ENCODE measurements at regions not wholly inside any gene's neighbourhood (a gene's known extent, or its start where the extent isn't known, plus 50 kb on each side); places are given as distances from the start of the nearest gene placed in this dataset.

DNA sequence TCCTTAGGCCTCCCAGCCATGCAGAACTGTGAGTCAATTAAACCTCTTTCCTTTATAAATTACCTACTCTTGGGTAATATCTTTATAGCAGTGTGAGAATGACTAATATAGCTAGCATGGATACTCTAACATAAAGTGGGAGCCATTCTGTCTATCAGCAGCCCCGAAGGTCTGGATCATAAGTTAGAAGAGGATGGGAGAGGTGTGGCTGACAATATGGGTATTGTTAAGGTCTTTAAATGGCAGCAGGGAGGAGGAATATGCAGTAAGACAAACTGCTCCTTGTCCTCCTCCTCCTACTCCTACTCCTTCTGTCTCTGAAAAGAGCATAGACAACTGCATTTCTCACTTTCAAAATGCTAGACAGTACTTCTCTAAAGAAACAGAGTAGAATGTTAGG is 214.0 kb upstream of the C1orf87 start:
- H3K36me3 ChIP-seq (ENCODE audit: insufficient read depth, insufficient read length, low read length): no peaks in the 10 kb centered on the region
- no peaks in the 10 kb centered on the region for H3K4me1 ChIP-seq (ENCODE audit: insufficient read depth, insufficient read length)
- no peak for DNase-seq (ENCODE audit: low read depth, low spot score)
- H3K27me3 ChIP-seq (ENCODE audit: insufficient read depth, insufficient read length): no peaks in the 10 kb centered on the region
- TF ChIP-seq ZNF274 (IDR thresholded peaks at IDR 0.05; ENCODE audit: low read depth, low read length) (no peak), SUZ12 (IDR thresholded peaks at IDR 0.05; ENCODE audit: extremely low read depth, insufficient read depth, insufficient read length) (no peak), YY1 (IDR thresholded peaks at IDR 0.05; ENCODE audit: insufficient read depth, insufficient read length) (no peak)
- H3K4me3 ChIP-seq (ENCODE audit: insufficient read length, low read depth): no peak overlapping the region
- H3K9ac ChIP-seq (ENCODE audit: insufficient read length, low read depth): no peak overlapping the region
- H3K9me3 ChIP-seq (ENCODE audit: insufficient read depth, low read length): no peaks in the 10 kb centered on the region

DNA sequence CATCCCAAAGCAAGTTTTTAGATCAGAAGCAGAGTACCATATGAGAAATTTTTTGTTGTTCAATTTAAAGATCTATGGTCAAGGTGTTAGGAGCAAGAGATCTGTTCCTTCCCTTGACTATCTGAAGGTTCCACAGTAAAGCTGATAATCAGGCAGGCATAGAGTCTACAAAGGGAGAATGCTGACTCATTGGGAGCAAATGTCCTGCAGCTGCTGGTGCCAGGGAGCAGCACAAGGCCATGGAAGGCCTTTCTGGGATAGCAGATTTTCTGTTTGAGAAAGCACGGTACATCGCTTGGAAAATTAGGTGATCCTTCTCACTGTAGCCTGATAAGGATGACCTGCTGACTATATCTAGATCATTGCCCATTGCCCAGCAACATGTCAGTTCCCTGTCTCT is 210.1 kb upstream of the C1orf87 start:
- no peaks in the 10 kb centered on the region for H3K4me1 ChIP-seq (ENCODE audit: insufficient read depth, insufficient read length)
- H3K4me3 ChIP-seq (ENCODE audit: insufficient read length, low read depth): no peak overlapping the region
- H3K27me3 ChIP-seq (ENCODE audit: insufficient read depth, insufficient read length): no peaks in the 10 kb centered on the region
- no peaks in the 10 kb centered on the region for H3K36me3 ChIP-seq (ENCODE audit: insufficient read depth, insufficient read length, low read length)
- no peak for TF ChIP-seq YY1 (IDR thresholded peaks at IDR 0.05; ENCODE audit: insufficient read depth, insufficient read length)
- H3K9me3 ChIP-seq (ENCODE audit: insufficient read depth, low read length): no peaks in the 10 kb centered on the region
- no peak for DNase-seq (ENCODE audit: low read depth, low spot score)
- no peak overlapping the region for H3K9ac ChIP-seq (ENCODE audit: insufficient read length, low read depth)

DNA sequence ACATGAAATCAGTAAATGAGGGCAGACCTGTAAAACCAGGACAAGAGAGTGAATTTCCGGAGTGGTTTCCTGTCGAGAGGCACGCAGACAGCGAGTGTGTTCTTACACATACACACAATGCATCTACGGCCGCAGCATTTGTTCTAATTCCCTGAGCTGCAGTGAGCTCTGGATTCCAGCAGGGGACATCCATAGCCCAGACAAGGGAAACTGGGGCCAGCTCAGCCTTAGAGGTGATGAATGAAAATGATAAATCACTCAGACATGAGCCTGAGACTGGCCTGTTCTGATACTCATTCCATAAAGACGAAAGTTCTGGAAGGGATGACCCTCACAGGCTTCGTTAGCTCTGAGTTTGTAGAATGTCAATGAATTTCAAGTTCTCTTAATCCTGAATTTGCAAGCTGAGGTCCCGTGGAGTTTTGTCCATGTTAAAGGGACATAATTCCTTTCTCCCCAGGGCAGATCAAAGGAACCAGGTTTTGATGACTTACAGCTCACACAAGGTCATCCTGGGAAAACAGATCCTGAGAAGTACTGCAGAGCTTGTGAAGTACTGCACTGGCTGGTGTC is 207.9 kb upstream of the C1orf87 start:
- no peaks in the 10 kb centered on the region for H3K9me3 ChIP-seq (ENCODE audit: insufficient read depth, low read length)
- no peaks in the 10 kb centered on the region for H3K4me1 ChIP-seq (ENCODE audit: insufficient read depth, insufficient read length)
- H3K4me3 ChIP-seq (ENCODE audit: insufficient read length, low read depth): no peak overlapping the region
- H3K36me3 ChIP-seq (ENCODE audit: insufficient read depth, insufficient read length, low read length): no peaks in the 10 kb centered on the region
- peak; percentile 78 for DNase-seq (ENCODE audit: low read depth, low spot score)
- H3K9ac ChIP-seq (ENCODE audit: insufficient read length, low read depth): no peak overlapping the region
- TF ChIP-seq SUZ12 (IDR thresholded peaks at IDR 0.05; ENCODE audit: extremely low read depth, insufficient read depth, insufficient read length) (no peak), YY1 (IDR thresholded peaks at IDR 0.05; ENCODE audit: insufficient read depth, insufficient read length) (no peak), ZNF274 (IDR thresholded peaks at IDR 0.05; ENCODE audit: low read depth, low read length) (no peak)
- no peaks in the 10 kb centered on the region for H3K27me3 ChIP-seq (ENCODE audit: insufficient read depth, insufficient read length)

DNA sequence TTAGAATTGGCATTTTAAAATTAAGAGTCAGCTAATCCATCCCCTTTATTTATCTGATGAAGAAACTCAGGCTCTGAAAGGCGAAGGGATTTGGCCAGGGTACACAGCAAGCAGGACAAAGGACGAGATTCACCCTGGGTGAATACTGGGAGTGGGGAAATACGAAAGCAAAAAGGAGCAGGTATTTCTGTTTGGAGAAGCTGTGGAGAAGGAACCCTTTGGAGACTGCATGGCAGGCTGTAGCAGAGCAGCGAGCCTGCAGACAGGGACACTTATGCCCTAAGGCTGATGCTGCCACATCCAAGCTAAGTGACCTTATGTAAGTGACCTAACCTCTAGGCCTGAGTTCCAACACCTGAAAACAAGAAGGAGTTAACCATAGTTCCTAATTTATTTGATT is 207.2 kb upstream of the C1orf87 start:
- TF ChIP-seq SUZ12 (IDR thresholded peaks at IDR 0.05; ENCODE audit: extremely low read depth, insufficient read depth, insufficient read length): no peak
- no peak for TF ChIP-seq YY1 (IDR thresholded peaks at IDR 0.05; ENCODE audit: insufficient read depth, insufficient read length)
- no peak for TF ChIP-seq ZNF274 (IDR thresholded peaks at IDR 0.05; ENCODE audit: low read depth, low read length)
- Histone ChIP-seq H3K9me3 (ENCODE audit: insufficient read depth, low read length) (no peaks in the 10 kb centered on the region), H3K4me1 (ENCODE audit: insufficient read depth, insufficient read length) (no peaks in the 10 kb centered on the region), H3K4me3 (ENCODE audit: insufficient read length, low read depth) (no peak overlapping the region), H3K9ac (ENCODE audit: insufficient read length, low read depth) (peak overlapping the region; percentile 0), H3K36me3 (ENCODE audit: insufficient read depth, insufficient read length, low read length) (no peaks in the 10 kb centered on the region), H3K27me3 (ENCODE audit: insufficient read depth, insufficient read length) (no peaks in the 10 kb centered on the region)
- no peak for DNase-seq (ENCODE audit: low read depth, low spot score)

DNA sequence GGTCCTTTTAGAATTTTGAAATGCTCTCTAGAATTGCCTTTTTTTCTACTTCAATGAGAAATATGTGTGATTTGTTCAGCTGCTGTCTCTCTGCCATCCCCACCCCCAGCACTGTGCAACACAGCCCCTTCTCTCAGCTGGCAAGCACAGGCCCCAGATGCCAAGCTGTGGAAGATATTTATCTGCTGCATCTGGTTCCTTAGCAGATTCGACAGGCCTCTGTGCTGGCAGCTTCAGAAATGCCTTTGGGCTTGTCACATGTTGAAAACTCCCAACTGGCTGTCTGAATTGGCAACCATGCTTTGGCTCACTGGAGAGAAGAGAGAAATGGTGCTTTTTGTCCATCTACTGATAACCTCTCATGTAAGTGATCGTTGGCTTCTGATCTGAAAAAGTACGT is 206.7 kb upstream of the C1orf87 start:
- no peaks in the 10 kb centered on the region for H3K36me3 ChIP-seq (ENCODE audit: insufficient read depth, insufficient read length, low read length)
- no peak overlapping the region for H3K9ac ChIP-seq (ENCODE audit: insufficient read length, low read depth)
- TF ChIP-seq YY1 (IDR thresholded peaks at IDR 0.05; ENCODE audit: insufficient read depth, insufficient read length) (no peak), SUZ12 (IDR thresholded peaks at IDR 0.05; ENCODE audit: extremely low read depth, insufficient read depth, insufficient read length) (no peak), ZNF274 (IDR thresholded peaks at IDR 0.05; ENCODE audit: low read depth, low read length) (no peak)
- H3K9me3 ChIP-seq (ENCODE audit: insufficient read depth, low read length): no peaks in the 10 kb centered on the region
- no peak overlapping the region for H3K4me3 ChIP-seq (ENCODE audit: insufficient read length, low read depth)
- no peak for DNase-seq (ENCODE audit: low read depth, low spot score)
- H3K27me3 ChIP-seq (ENCODE audit: insufficient read depth, insufficient read length): no peaks in the 10 kb centered on the region
- no peaks in the 10 kb centered on the region for H3K4me1 ChIP-seq (ENCODE audit: insufficient read depth, insufficient read length)

DNA sequence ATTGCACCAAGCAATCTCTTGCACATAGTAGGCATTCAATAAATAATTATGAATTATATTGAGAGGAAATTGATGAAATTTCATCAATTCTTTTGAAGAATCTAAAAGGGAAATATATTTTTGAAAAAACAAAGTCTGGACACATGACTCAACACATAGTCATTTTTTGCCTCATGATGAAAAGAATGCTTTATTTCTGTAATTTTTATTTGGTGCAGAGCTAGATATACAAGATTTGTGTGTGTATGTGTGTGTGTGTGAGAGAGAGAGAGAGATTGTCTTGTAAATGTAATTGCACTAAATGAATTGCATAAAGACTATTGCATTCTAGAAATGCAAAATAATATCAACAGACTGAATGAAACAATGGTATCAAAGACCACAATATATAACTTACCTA is 206.2 kb upstream of the C1orf87 start:
- Histone ChIP-seq H3K4me3 (ENCODE audit: insufficient read length, low read depth) (no peak overlapping the region), H3K9ac (ENCODE audit: insufficient read length, low read depth) (no peak overlapping the region), H3K9me3 (ENCODE audit: insufficient read depth, low read length) (no peaks in the 10 kb centered on the region), H3K36me3 (ENCODE audit: insufficient read depth, insufficient read length, low read length) (no peaks in the 10 kb centered on the region), H3K27me3 (ENCODE audit: insufficient read depth, insufficient read length) (no peaks in the 10 kb centered on the region), H3K4me1 (ENCODE audit: insufficient read depth, insufficient read length) (no peaks in the 10 kb centered on the region)
- TF ChIP-seq YY1 (IDR thresholded peaks at IDR 0.05; ENCODE audit: insufficient read depth, insufficient read length) (no peak), ZNF274 (IDR thresholded peaks at IDR 0.05; ENCODE audit: low read depth, low read length) (no peak), SUZ12 (IDR thresholded peaks at IDR 0.05; ENCODE audit: extremely low read depth, insufficient read depth, insufficient read length) (no peak)
- DNase-seq (ENCODE audit: low read depth, low spot score): no peak

DNA sequence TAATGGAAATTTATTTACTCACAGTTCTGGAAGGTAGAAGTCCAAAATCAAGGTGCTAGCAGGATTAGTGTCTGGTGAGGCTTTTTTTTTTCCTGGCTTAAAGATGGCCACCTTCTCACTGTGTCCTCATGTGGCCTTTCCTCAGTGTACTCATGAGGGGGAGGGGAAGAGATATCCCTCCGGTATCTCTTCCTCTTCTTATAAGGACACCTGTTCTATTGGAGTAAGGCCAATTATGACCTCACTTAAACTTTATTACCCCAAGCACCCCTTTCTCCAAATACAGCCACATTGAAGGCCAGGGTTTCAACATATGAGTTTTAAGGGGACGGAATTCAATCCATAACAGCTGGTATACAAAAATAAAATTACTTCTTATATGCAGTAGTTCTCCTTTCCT is 203.7 kb upstream of the C1orf87 start:
- Histone ChIP-seq H3K4me1 (ENCODE audit: insufficient read depth, insufficient read length) (no peaks in the 10 kb centered on the region), H3K4me3 (ENCODE audit: insufficient read length, low read depth) (no peak overlapping the region), H3K9me3 (ENCODE audit: insufficient read depth, low read length) (no peaks in the 10 kb centered on the region), H3K9ac (ENCODE audit: insufficient read length, low read depth) (no peak overlapping the region), H3K36me3 (ENCODE audit: insufficient read depth, insufficient read length, low read length) (no peaks in the 10 kb centered on the region), H3K27me3 (ENCODE audit: insufficient read depth, insufficient read length) (no peaks in the 10 kb centered on the region)
- no peak for TF ChIP-seq ZNF274 (IDR thresholded peaks at IDR 0.05; ENCODE audit: low read depth, low read length)
- no peak for TF ChIP-seq YY1 (IDR thresholded peaks at IDR 0.05; ENCODE audit: insufficient read depth, insufficient read length)
- TF ChIP-seq SUZ12 (IDR thresholded peaks at IDR 0.05; ENCODE audit: extremely low read depth, insufficient read depth, insufficient read length): no peak
- no peak for DNase-seq (ENCODE audit: low read depth, low spot score)
